ENCODE measurements at regions not wholly inside any gene's neighbourhood (a gene's known extent, or its start where the extent isn't known, plus 50 kb on each side); places are given as distances from the start of the nearest gene placed in this dataset.

DNA sequence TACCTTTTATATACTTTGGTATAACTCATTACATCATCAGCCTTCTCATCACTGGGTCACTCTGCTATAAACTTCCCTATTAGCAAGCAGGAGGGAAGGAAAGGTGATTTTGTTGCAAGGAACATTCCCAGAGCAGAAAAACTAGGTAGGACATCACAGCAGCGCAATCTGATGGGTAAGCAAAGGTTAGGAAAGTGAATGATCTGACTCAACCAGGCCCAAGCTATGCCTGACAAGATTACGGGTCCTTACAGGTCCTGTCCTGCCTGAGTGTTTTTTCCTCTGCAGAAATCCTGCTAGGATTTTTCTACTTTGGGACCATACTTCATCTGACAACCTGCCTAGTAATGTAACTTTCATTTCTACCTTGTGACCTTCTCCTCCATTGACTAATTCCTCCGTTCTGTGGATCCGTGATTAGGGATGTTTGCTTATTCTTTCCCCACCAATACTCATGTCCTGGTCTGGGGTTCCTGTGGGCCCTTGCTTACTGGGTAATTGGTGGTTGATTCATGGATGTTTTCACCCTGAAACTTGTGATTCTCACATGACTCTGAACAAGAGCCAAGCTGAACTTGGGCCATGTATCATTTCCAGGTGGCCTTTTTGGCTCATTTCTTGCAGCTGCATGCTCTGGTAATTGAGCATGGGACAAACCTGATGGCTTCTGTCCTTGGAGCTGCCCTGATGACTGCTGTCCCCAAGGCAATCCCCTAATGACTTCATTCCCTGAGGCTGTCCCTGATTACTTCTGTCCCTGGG, 111.9 kb upstream of the KIT start:
- no peak overlapping the region for H3K27ac ChIP-seq
- no peaks in the 10 kb centered on the region for H3K36me3 ChIP-seq (ENCODE audit: low read depth)
- no peak overlapping the region for H2AFZ ChIP-seq
- no peaks in the 10 kb centered on the region for H4K20me1 ChIP-seq (ENCODE audit: insufficient read depth)
- WGBS, 2 experiments (ENCODE audit: low coverage in 1 of 2, low lambda C conversion rate in 2 of 2, missing lambda C conversion rate in 2 of 2) = 79 to 81% methylated on average over 4 of the region's 4 CpGs
- H3K27me3 ChIP-seq (replicated peaks; ENCODE audit: insufficient read depth) = no peaks in the 10 kb centered on the region
- H3K4me2 ChIP-seq (ENCODE audit: unreplicated experiment) = no peak overlapping the region
- DNase-seq = peak; percentile 50
- H3K9ac ChIP-seq = no peak overlapping the region
- no peak for TF ChIP-seq EZH2phosphoT487 (IDR thresholded peaks at IDR 0.05; ENCODE audit: insufficient read depth, low read depth)
- no peak for TF ChIP-seq EZH2 (IDR thresholded peaks at IDR 0.05; ENCODE audit: insufficient read depth, poor library complexity, severe bottlenecking)
- H3K4me3 ChIP-seq = no peak overlapping the region
- in situ Hi-C loops (cut with MboI) = no loop called here
- peaks cover 27% of the 10 kb centered on the region for H3K4me1 ChIP-seq (ENCODE audit: insufficient read depth)
- H3K9me2 ChIP-seq (ENCODE audit: insufficient read depth) = no peaks in the 10 kb centered on the region
- H3K9me3 ChIP-seq (ENCODE audit: low read depth) = no peaks in the 10 kb centered on the region
- H3K79me2 ChIP-seq (ENCODE audit: insufficient read depth) = no peaks in the 10 kb centered on the region
- peaks cover 24% of the 10 kb centered on the region for H3F3A ChIP-seq (ENCODE audit: insufficient read depth)

DNA sequence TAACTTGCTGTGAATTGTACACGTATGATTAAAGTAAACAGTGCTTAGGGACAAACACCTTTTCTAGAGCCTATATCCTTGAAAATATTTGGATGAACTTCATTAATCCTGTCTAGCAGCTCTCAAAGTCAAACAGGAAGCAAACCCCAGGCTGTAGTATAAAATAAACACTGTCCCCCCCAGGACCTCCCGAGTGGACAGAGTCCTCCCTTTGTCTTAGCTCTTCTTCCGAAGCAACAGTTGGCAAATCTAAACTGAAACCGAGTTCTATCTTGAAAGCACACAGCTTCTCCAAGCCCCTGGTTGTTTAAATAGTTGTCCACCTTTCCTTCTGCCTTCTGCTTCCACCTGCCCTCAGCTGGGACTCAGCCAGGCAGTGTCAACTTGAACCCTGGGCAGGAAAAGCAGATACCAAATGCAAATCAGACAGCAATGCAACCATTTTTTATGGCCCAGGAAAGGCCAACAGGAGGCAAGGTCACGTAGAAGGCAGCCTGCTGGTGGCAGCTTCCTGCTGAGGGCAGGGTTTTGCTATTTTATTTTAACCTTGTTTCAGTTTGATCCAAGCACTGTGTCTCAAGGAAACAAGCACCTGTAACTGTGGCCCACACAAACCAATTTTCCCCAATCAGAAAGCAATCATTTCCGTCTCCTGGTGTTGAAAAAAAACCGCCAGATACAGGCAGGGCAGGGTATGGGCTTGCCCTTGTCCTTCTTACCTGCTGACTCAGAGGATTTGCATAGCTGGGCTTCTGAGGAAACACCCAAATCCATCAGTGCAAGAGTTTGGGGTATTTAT, 110.3 kb upstream of the KIT start:
- Histone ChIP-seq H3K4me1 (ENCODE audit: insufficient read depth) (peaks cover 14% of the 10 kb centered on the region), H3K27ac (no peak overlapping the region), H3K4me3 (no peak overlapping the region), H3K36me3 (ENCODE audit: low read depth) (no peaks in the 10 kb centered on the region), H3K4me2 (ENCODE audit: unreplicated experiment) (no peak overlapping the region), H3K9ac (no peak overlapping the region), H3K9me2 (ENCODE audit: insufficient read depth) (no peaks in the 10 kb centered on the region), H3K27me3 (replicated peaks; ENCODE audit: insufficient read depth) (no peaks in the 10 kb centered on the region), H3K9me3 (ENCODE audit: low read depth) (no peaks in the 10 kb centered on the region), H3K79me2 (ENCODE audit: insufficient read depth) (no peaks in the 10 kb centered on the region), H3F3A (ENCODE audit: insufficient read depth) (peaks cover 7% of the 10 kb centered on the region), H4K20me1 (ENCODE audit: insufficient read depth) (no peaks in the 10 kb centered on the region), H2AFZ (no peak overlapping the region)
- WGBS, 2 experiments (ENCODE audit: low coverage in 1 of 2, low lambda C conversion rate in 2 of 2, missing lambda C conversion rate in 2 of 2) = 93 to 95% methylated on average over 7 of the region's 7 CpGs
- no peak for DNase-seq
- in situ Hi-C loops (cut with MboI) = no loop called here
- TF ChIP-seq EZH2phosphoT487 (IDR thresholded peaks at IDR 0.05; ENCODE audit: insufficient read depth, low read depth) (no peak), EZH2 (IDR thresholded peaks at IDR 0.05; ENCODE audit: insufficient read depth, poor library complexity, severe bottlenecking) (no peak)

DNA sequence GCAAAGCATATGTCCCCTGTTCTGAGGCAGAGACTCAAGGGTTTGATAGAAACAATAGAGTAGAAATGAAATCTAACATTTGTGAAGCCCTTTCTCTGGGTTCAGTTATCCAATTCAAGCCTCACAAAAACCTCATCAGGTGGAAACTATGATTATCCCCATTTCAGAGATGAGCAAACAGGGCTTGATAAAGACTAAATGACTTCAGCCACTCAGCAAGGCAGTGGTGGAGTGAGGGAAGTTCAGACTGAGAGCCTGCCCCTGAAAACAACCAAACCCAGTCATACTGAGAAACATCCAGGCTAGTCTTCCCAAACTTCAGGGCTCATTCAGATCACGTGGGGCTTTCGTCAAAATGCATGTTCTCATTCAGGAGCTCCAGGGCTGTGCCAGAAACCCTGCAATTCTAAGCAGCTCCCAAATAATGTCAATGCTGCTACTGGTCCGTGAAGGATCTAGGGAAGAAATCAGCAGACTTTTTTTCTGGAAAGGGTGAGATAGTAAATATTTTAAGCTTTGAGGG, 109.6 kb upstream of the KIT start:
- H3K9ac ChIP-seq = no peak overlapping the region
- peaks cover 5% of the 10 kb centered on the region for H3F3A ChIP-seq (ENCODE audit: insufficient read depth)
- H3K4me2 ChIP-seq (ENCODE audit: unreplicated experiment) = no peak overlapping the region
- WGBS, 2 experiments (ENCODE audit: low coverage in 1 of 2, low lambda C conversion rate in 2 of 2, missing lambda C conversion rate in 2 of 2) = 79 to 84% methylated on average over 3 of the region's 3 CpGs
- H4K20me1 ChIP-seq (ENCODE audit: insufficient read depth) = no peaks in the 10 kb centered on the region
- H3K79me2 ChIP-seq (ENCODE audit: insufficient read depth) = no peaks in the 10 kb centered on the region
- H2AFZ ChIP-seq = no peak overlapping the region
- H3K4me1 ChIP-seq (ENCODE audit: insufficient read depth) = peaks cover 17% of the 10 kb centered on the region
- no peaks in the 10 kb centered on the region for H3K36me3 ChIP-seq (ENCODE audit: low read depth)
- no peaks in the 10 kb centered on the region for H3K27me3 ChIP-seq (replicated peaks; ENCODE audit: insufficient read depth)
- TF ChIP-seq EZH2phosphoT487 (IDR thresholded peaks at IDR 0.05; ENCODE audit: insufficient read depth, low read depth) (no peak), EZH2 (IDR thresholded peaks at IDR 0.05; ENCODE audit: insufficient read depth, poor library complexity, severe bottlenecking) (no peak)
- H3K4me3 ChIP-seq = no peak overlapping the region
- no peak overlapping the region for H3K27ac ChIP-seq
- no peak for DNase-seq
- H3K9me2 ChIP-seq (ENCODE audit: insufficient read depth) = no peaks in the 10 kb centered on the region
- in situ Hi-C loops (cut with MboI) = no loop called here
- H3K9me3 ChIP-seq (ENCODE audit: low read depth) = no peaks in the 10 kb centered on the region

DNA sequence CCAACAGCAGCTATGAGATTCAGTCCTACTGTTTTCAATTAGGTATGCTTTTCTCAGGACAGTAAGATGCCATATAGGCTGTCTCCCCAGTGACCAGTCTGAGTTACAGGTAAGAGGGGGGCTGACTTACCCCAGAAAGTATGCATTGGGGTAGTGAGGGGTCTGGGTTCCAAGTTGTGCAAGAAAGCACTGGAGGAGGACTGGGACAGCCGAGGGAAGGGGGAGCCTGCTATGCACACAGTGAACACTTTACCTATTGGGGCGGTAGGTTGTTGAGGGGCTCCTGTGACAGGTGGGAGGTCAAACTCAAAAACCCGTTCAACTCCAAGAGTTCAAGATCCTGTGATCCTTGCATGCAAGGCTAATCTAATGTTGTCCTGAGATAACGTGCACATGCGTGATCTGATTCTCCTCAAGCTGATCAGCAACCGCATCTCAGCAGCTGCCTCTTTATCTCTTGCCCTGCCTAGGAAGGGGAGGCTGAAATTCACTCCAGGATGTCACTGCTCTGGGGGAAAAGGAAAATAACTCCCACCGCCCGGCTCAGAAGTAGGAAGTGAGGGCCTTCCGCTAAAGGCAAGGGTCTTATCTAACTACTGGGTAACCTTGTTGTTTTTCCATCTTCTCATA, 108.8 kb upstream of the KIT start:
- Histone ChIP-seq H3F3A (ENCODE audit: insufficient read depth) (no peaks in the 10 kb centered on the region), H3K36me3 (ENCODE audit: low read depth) (no peaks in the 10 kb centered on the region), H3K4me1 (ENCODE audit: insufficient read depth) (peaks cover 22% of the 10 kb centered on the region), H3K9ac (no peak overlapping the region), H3K4me2 (ENCODE audit: unreplicated experiment) (no peak overlapping the region), H3K9me3 (ENCODE audit: low read depth) (no peaks in the 10 kb centered on the region), H3K27me3 (replicated peaks; ENCODE audit: insufficient read depth) (no peaks in the 10 kb centered on the region), H3K27ac (no peak overlapping the region), H3K9me2 (ENCODE audit: insufficient read depth) (no peaks in the 10 kb centered on the region), H4K20me1 (ENCODE audit: insufficient read depth) (no peaks in the 10 kb centered on the region), H3K4me3 (no peak overlapping the region), H3K79me2 (ENCODE audit: insufficient read depth) (no peaks in the 10 kb centered on the region), H2AFZ (no peak overlapping the region)
- in situ Hi-C loops (cut with MboI) = no loop called here
- DNase-seq = no peak
- TF ChIP-seq EZH2phosphoT487 (IDR thresholded peaks at IDR 0.05; ENCODE audit: insufficient read depth, low read depth) = no peak
- no peak for TF ChIP-seq EZH2 (IDR thresholded peaks at IDR 0.05; ENCODE audit: insufficient read depth, poor library complexity, severe bottlenecking)
- 90 to 91% methylated on average over 9 of the region's 9 CpGs for WGBS, 2 experiments (ENCODE audit: low coverage in 1 of 2, low lambda C conversion rate in 2 of 2, missing lambda C conversion rate in 2 of 2)
